ENCODE measurements at regions not wholly inside any gene's neighbourhood (a gene's known extent, or its start where the extent isn't known, plus 50 kb on each side); places are given as distances from the start of the nearest gene placed in this dataset.

DNA sequence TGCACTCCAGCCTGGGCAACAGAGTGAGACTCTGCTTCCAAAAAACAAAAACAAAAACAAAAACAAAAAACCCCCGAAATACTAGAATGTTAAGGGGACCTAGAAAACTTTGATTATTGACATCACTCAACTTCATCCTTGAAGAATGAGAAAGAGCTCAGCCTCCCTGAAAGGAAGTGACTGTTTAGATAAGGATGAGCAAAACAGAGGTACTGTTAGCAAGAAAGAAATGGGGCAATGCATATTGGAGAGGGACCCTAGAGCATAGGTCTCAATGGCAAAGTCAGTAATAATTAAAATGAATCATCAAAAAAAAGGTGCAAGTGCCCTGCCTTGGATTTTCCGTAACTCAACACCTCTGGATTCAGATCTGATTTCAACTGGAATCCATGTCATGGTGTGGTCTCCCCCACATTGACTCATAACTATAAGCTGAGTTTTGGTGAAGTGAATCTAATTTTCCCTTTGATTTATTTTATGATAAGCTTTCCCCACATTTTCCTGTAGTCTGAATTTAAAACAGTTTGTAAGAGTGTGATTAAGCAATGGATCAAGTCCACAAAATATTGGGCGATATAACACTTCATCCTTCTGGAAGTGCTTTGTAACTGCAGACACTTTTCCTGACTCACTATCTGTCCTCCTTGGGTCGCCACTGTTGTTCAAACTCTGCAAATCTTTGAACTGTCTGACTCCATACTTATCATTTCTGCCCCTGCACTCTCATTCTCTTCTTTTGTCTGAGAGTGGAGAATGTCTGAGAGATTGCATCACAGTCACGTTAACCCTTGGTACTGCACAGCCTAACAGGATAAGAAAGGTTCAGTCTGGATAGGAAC is 224.8 kb upstream of the LYZL1 start:
- TF ChIP-seq SUZ12 (IDR thresholded peaks at IDR 0.05; ENCODE audit: unreplicated experiment) = no peak
- no peak for TF ChIP-seq SP1 (IDR thresholded peaks at IDR 0.05; ENCODE audit: low read depth, low read length)
- no peak for TF ChIP-seq POLR2A (IDR thresholded peaks at IDR 0.05; ENCODE audit: low read depth, low read length)
- TF ChIP-seq, protein P1, sequence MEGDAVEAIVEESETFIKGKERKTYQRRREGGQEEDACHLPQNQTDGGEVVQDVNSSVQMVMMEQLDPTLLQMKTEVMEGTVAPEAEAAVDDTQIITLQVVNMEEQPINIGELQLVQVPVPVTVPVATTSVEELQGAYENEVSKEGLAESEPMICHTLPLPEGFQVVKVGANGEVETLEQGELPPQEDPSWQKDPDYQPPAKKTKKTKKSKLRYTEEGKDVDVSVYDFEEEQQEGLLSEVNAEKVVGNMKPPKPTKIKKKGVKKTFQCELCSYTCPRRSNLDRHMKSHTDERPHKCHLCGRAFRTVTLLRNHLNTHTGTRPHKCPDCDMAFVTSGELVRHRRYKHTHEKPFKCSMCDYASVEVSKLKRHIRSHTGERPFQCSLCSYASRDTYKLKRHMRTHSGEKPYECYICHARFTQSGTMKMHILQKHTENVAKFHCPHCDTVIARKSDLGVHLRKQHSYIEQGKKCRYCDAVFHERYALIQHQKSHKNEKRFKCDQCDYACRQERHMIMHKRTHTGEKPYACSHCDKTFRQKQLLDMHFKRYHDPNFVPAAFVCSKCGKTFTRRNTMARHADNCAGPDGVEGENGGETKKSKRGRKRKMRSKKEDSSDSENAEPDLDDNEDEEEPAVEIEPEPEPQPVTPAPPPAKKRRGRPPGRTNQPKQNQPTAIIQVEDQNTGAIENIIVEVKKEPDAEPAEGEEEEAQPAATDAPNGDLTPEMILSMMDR (IDR thresholded peaks at IDR 0.05 in 2 of 3, conservative IDR thresholded peaks at IDR 0.05 in 1 of 3; ENCODE audit: control insufficient read depth in 2 of 3, extremely low read depth in 1 of 3, insufficient read depth in 1 of 3, low read depth in 3 of 3, low read length in 3 of 3) = no peak
- TF ChIP-seq, protein P2, sequence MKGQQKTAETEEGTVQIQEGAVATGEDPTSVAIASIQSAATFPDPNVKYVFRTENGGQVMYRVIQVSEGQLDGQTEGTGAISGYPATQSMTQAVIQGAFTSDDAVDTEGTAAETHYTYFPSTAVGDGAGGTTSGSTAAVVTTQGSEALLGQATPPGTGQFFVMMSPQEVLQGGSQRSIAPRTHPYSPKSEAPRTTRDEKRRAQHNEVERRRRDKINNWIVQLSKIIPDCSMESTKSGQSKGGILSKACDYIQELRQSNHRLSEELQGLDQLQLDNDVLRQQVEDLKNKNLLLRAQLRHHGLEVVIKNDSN (IDR thresholded peaks at IDR 0.05; ENCODE audit: borderline replicate concordance, extremely low read length, insufficient read depth, low read depth, low read length) = no peak
- no peak for TF ChIP-seq EGR1 (IDR thresholded peaks at IDR 0.05; ENCODE audit: borderline replicate concordance in 1 of 2, low read depth in 2 of 2, low read length in 2 of 2)
- no peak for TF ChIP-seq EP300 (IDR thresholded peaks at IDR 0.05; ENCODE audit: borderline replicate concordance in 1 of 2, control insufficient read depth in 1 of 2, low read depth in 2 of 2, low read length in 2 of 2)
- no peak for TF ChIP-seq POLR2AphosphoS5 (IDR thresholded peaks at IDR 0.05; ENCODE audit: low read length)
- no peak for TF ChIP-seq SUPT20H (IDR thresholded peaks at IDR 0.05; ENCODE audit: borderline replicate concordance, control insufficient read depth, low read depth, low read length)
- TF ChIP-seq, protein P3, sequence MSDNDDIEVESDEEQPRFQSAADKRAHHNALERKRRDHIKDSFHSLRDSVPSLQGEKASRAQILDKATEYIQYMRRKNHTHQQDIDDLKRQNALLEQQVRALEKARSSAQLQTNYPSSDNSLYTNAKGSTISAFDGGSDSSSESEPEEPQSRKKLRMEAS (IDR thresholded peaks at IDR 0.05; ENCODE audit: low read depth, low read length) = no peak
- no peak for TF ChIP-seq SRF (IDR thresholded peaks at IDR 0.05; ENCODE audit: low read depth in 2 of 2, low read length in 2 of 2)
- TF ChIP-seq STAT3 (IDR thresholded peaks at IDR 0.05; ENCODE audit: low read depth, low read length) = no peak
- TF ChIP-seq, protein P4, sequence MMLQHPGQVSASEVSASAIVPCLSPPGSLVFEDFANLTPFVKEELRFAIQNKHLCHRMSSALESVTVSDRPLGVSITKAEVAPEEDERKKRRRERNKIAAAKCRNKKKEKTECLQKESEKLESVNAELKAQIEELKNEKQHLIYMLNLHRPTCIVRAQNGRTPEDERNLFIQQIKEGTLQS (IDR thresholded peaks at IDR 0.05; ENCODE audit: borderline replicate concordance, extremely low read depth, low read depth, low read length) = no peak

Data from GM12878 (cell line).